ENCODE measurements at regions not wholly inside any gene's neighbourhood (a gene's known extent, or its start where the extent isn't known, plus 50 kb on each side); places are given as distances from the start of the nearest gene placed in this dataset.
"Not testable (repeated sequence)": the region's sequence is repeated elsewhere in the genome, so short reads cannot be mapped to it uniquely, and the experiment has no call there.

- Histone ChIP-seq H3K36me3 (no peaks in the 10 kb centered on the region), H3K9me3 (peaks cover 0 to 40% (median under 1%) of the 10 kb centered on the region in 4 donors), H3K27me3 (no peaks in the 10 kb centered on the region), H3K27ac (no peak overlapping the region), H3K4me3 (no peak overlapping the region), H3K4me1 (no peaks in the 10 kb centered on the region)
- TF ChIP-seq, protein P1, sequence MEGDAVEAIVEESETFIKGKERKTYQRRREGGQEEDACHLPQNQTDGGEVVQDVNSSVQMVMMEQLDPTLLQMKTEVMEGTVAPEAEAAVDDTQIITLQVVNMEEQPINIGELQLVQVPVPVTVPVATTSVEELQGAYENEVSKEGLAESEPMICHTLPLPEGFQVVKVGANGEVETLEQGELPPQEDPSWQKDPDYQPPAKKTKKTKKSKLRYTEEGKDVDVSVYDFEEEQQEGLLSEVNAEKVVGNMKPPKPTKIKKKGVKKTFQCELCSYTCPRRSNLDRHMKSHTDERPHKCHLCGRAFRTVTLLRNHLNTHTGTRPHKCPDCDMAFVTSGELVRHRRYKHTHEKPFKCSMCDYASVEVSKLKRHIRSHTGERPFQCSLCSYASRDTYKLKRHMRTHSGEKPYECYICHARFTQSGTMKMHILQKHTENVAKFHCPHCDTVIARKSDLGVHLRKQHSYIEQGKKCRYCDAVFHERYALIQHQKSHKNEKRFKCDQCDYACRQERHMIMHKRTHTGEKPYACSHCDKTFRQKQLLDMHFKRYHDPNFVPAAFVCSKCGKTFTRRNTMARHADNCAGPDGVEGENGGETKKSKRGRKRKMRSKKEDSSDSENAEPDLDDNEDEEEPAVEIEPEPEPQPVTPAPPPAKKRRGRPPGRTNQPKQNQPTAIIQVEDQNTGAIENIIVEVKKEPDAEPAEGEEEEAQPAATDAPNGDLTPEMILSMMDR (IDR thresholded peaks at IDR 0.05), result no peak
- TF ChIP-seq EP300 (IDR thresholded peaks at IDR 0.05) (no peak), POLR2A (IDR thresholded peaks at IDR 0.05) (no peak)
- WGBS, 2 donors, result 61 to 67% methylated on average over 2 of the region's 2 CpGs
- DNase-seq (ENCODE audit: low spot score in 2 of 2), result no peak
Observed at GRCh38 chr1:157314408-157314807, 176.2 kb upstream of the ETV3 start.

- no peak overlapping the region for H3K27ac ChIP-seq
- H3K9me3 ChIP-seq, result peaks cover 0 to 29% (median 0%) of the 10 kb centered on the region in 4 donors
- H3K4me3 ChIP-seq, result no peak overlapping the region
- no peaks in the 10 kb centered on the region for H3K27me3 ChIP-seq
- 82 to 83% methylated on average over 3 of the region's 3 CpGs for WGBS, 2 donors
- DNase-seq (ENCODE audit: low spot score in 2 of 2), result no peak
- no peaks in the 10 kb centered on the region for H3K4me1 ChIP-seq
- H3K36me3 ChIP-seq, result no peaks in the 10 kb centered on the region
- TF ChIP-seq POLR2A (IDR thresholded peaks at IDR 0.05) (no peak), EP300 (IDR thresholded peaks at IDR 0.05) (no peak)
- TF ChIP-seq, protein P1 (IDR thresholded peaks at IDR 0.05), result no peak
Observed at GRCh38 chr1:157313240-157313807, 175.1 kb upstream of the ETV3 start.

DNA sequence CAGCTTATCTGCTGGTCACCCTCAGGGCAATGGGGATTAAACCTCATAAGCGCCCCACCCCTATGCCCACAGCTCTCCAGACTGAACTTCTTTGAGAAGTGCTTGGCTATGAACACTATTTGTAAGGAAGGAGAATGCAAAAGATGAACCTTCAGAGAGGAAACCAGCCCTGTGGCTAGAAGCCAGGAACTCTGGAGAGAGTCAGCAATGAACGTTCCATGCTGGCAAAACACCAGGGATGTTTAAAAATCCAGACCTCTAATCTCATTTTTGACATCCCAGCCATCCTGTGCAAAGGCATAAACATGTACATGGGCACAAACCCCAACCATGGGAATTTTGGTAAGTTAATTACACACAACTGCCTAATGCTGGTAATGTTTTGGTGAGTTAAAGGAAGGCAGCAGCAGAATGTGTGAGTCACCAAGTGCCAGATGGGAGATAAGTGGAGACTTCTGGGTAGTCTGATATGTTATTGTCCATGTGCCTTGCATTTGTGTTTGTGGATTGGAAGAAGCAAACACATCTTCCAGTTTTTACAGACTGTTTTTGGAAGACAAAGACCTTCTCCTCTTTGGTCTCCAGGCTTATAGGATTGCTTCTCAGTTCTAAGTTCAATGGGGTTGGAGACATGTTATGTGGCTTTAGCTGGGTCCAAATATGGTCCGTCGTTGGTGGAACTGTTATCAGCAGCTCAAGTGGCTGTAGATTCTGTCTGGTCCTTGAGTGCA is 174.1 kb upstream of the ETV3 start:
- H3K36me3 ChIP-seq, result no peaks in the 10 kb centered on the region
- 68 to 72% methylated on average over 4 of the region's 4 CpGs for WGBS, 2 donors
- peaks cover 0 to 19% (median 0%) of the 10 kb centered on the region in 4 donors for H3K9me3 ChIP-seq
- TF ChIP-seq POLR2A (IDR thresholded peaks at IDR 0.05) (no peak), EP300 (IDR thresholded peaks at IDR 0.05) (no peak)
- TF ChIP-seq, protein P1 (IDR thresholded peaks at IDR 0.05), result no peak
- no peaks in the 10 kb centered on the region for H3K27me3 ChIP-seq
- no peak overlapping the region for H3K4me3 ChIP-seq
- DNase-seq (ENCODE audit: low spot score in 2 of 2), result no peak
- no peaks in the 10 kb centered on the region for H3K4me1 ChIP-seq
- no peak overlapping the region for H3K27ac ChIP-seq

DNA sequence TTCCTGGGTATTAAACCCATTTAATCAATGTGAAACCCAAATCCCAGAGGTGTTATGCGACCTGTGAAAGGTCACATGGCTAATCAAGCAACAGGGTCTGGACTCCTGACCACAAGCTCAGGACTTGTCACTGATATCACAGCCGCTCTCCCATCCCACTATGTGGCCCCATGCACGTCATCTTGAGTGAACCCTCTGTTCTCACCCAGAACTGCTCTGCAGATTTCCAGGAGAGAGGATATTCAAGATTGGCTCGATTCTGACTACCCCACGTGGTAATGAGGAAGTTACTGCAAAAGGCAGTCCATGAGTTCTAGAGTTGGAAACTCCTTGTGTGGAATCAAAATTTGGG is 173.5 kb upstream of the ETV3 start:
- DNase-seq (ENCODE audit: low spot score in 2 of 2), result no peak
- WGBS, 2 donors, result 67 to 70% methylated on average over 5 of the region's 5 CpGs
- H3K4me1 ChIP-seq, result no peaks in the 10 kb centered on the region
- no peak overlapping the region for H3K4me3 ChIP-seq
- no peak overlapping the region for H3K27ac ChIP-seq
- TF ChIP-seq EP300 (IDR thresholded peaks at IDR 0.05) (no peak), POLR2A (IDR thresholded peaks at IDR 0.05) (no peak)
- TF ChIP-seq, protein P1 (IDR thresholded peaks at IDR 0.05), result no peak
- no peaks in the 10 kb centered on the region for H3K36me3 ChIP-seq
- peaks cover 0 to 13% (median 0%) of the 10 kb centered on the region in 4 donors for H3K9me3 ChIP-seq
- no peaks in the 10 kb centered on the region for H3K27me3 ChIP-seq

DNA sequence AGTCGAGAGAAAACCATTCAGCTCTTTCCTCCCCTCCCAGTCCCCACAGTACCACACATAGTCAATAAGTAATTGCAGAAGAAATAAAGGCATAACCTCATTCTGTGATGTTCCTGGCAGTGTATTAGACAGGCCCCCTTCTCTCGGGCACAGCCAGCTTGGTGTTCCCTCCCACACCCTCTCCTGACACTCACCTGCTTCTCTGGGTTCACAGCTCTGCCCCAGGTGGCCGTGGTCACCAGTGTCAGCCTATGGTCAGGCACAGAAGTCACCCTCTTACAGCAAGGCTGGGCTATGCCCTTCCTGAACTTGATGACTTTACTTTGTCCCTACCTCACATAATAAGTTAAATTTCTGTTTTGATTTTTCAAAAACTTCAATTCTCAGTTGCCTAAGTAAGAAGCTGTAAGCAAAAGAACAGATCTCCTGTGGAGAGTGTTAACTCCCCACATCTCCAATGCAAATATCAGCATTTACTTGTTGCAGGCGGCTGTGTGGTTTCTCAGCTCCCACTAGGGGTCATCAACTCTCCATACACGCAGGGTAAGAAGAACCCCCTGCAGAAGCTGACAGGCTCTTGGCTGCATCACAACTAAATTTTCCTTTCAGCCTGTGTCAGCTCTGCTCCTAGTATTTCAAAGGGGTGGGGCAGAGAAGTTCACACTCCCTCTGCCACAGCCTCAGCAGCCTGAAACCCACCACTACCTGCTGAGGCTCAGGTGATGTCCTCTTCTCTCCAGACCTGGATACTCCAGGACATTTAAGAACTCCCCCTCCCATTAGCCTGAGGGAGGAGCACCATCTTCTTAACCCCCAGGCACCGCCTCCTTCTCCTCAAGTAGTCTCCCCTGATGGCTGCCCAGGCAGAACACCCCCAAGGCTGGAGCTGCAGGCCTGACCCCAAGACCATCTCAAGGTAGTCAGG is 172.9 kb upstream of the ETV3 start:
- not testable (repeated sequence) for H3K4me1 ChIP-seq; H3K9me3 ChIP-seq; DNase-seq (ENCODE audit: low spot score in 2 of 2); H3K27me3 ChIP-seq; H3K36me3 ChIP-seq; H3K27ac ChIP-seq; H3K4me3 ChIP-seq
- WGBS, 2 donors, result 27 to 36% methylated on average over 6 of the region's 6 CpGs

Data from tibial nerve (tissue), 4 donors.